Esophagus squamous epithelium (tissue), 4 donors: ENCODE measurements at regions not wholly inside any gene's neighbourhood (a gene's known extent, or its start where the extent isn't known, plus 50 kb on each side); places are given as distances from the start of the nearest gene placed in this dataset.

ENCODE experiments used
- CTCF ChIP-seq, 6 experiments: fragments of 450-650 bp in 4 of 6; fragments of 200-600 bp in 2 of 6; sonication (generic) in 2 of 6; IDR thresholded peaks; one replicate each; pipeline ENCODE4 v1.5.1; 2016 to 2019; ENCODE audit warnings: antibody characterized with exemption in 6 of 6, mild to moderate bottlenecking in 4 of 6, moderate library complexity in 4 of 6
- POLR2A ChIP-seq, 4 donors: fragments of 450-650 bp; IDR thresholded peaks; one replicate each; pipeline ENCODE4 v1.6.1; 2017; ENCODE audit warnings: antibody characterized with exemption in 4 of 4, mild to moderate bottlenecking in 4 of 4, moderate library complexity in 3 of 4

GRCh38 chr14:42241101-42241500 lies 634.4 kb downstream of the LRFN5 start:
- no peak for TF ChIP-seq POLR2A (IDR thresholded peaks at IDR 0.05)
- no peak for TF ChIP-seq CTCF (IDR thresholded peaks at IDR 0.05)
